ENCODE measurements at regions not wholly inside any gene's neighbourhood (a gene's known extent, or its start where the extent isn't known, plus 50 kb on each side); places are given as distances from the start of the nearest gene placed in this dataset.
A peak's percentile ranks its signal among the peaks of the same experiment; 100 is the strongest.

- TF ChIP-seq SUZ12 (IDR thresholded peaks at IDR 0.05) (no peak), L3MBTL2 (conservative IDR thresholded peaks at IDR 0.05) (no peak), ELF4 (IDR thresholded peaks at IDR 0.05) (no peak), PKNOX1 (IDR thresholded peaks at IDR 0.05) (no peak), FOXK2 (IDR thresholded peaks at IDR 0.05) (no peak), FOXM1 (IDR thresholded peaks at IDR 0.05; ENCODE audit: borderline replicate concordance) (no peak), NFRKB (IDR thresholded peaks at IDR 0.05) (no peak)
- DNase-seq (ENCODE audit: extremely low spot score): no peak
- POLR2A ChIA-PET: no interaction called here
- CTCF ChIA-PET: interaction anchor here (0.6 kb wide), 1 partner anchor 166 kb away, joined by 5 read pairs; no protein-coding TSS in a partner anchor
These were observed 289.6 kb downstream of the POM121L12 start for GRCh38 chr7:53325061-53325460.

GRCh38 chr7:53326634-53327033, 291.2 kb downstream of the POM121L12 start:
- no peak for TF ChIP-seq FOXK2 (IDR thresholded peaks at IDR 0.05)
- no peak for TF ChIP-seq FOXM1 (IDR thresholded peaks at IDR 0.05; ENCODE audit: borderline replicate concordance)
- no peak for TF ChIP-seq ZNF384 (IDR thresholded peaks at IDR 0.05)
- no peak for TF ChIP-seq L3MBTL2 (conservative IDR thresholded peaks at IDR 0.05)
- TF ChIP-seq HDGF (IDR thresholded peaks at IDR 0.05; ENCODE audit: borderline replicate concordance): no peak
- TF ChIP-seq CTBP1 (IDR thresholded peaks at IDR 0.05; ENCODE audit: borderline replicate concordance): no peak
- TF ChIP-seq NFRKB (IDR thresholded peaks at IDR 0.05): no peak
- no peak for TF ChIP-seq BHLHE40 (IDR thresholded peaks at IDR 0.05; ENCODE audit: borderline replicate concordance)
- TF ChIP-seq FOXA1 (IDR thresholded peaks at IDR 0.05): no peak
- TF ChIP-seq SUZ12 (IDR thresholded peaks at IDR 0.05): no peak
- no peak for TF ChIP-seq SP1 (IDR thresholded peaks at IDR 0.05)
- TF ChIP-seq TARDBP (IDR thresholded peaks at IDR 0.05): no peak
- no peak for TF ChIP-seq ELF4 (IDR thresholded peaks at IDR 0.05)
- no peak for TF ChIP-seq LEF1 (IDR thresholded peaks at IDR 0.05; ENCODE audit: borderline replicate concordance)
- TF ChIP-seq ARNT (IDR thresholded peaks at IDR 0.05): no peak
- TF ChIP-seq PKNOX1 (IDR thresholded peaks at IDR 0.05): no peak
- ChIA-PET POLR2A (no interaction called here), CTCF (interaction anchor here (0.7 kb wide), 1 partner anchor 391 kb away, joined by 3 read pairs; no protein-coding TSS in a partner anchor)
- no peak for DNase-seq (ENCODE audit: extremely low spot score)

- no peak for DNase-seq (ENCODE audit: extremely low spot score)
- TF ChIP-seq ELF4 (IDR thresholded peaks at IDR 0.05): no peak
- no peak for TF ChIP-seq ZNF384 (IDR thresholded peaks at IDR 0.05)
- TF ChIP-seq ARNT (IDR thresholded peaks at IDR 0.05): no peak
- TF ChIP-seq SP1 (IDR thresholded peaks at IDR 0.05): no peak
- no peak for TF ChIP-seq LEF1 (IDR thresholded peaks at IDR 0.05; ENCODE audit: borderline replicate concordance)
- ChIA-PET CTCF (no interaction called here), POLR2A (no interaction called here)
These were observed 300.8 kb downstream of the POM121L12 start for GRCh38 chr7:53336105-53336668.

- ChIA-PET CTCF (no interaction called here), POLR2A (no interaction called here)
- no peak for DNase-seq (ENCODE audit: extremely low spot score)
- TF ChIP-seq L3MBTL2 (conservative IDR thresholded peaks at IDR 0.05) (no peak), PKNOX1 (IDR thresholded peaks at IDR 0.05) (no peak), SP1 (IDR thresholded peaks at IDR 0.05) (no peak), FOXK2 (IDR thresholded peaks at IDR 0.05) (no peak), SUZ12 (IDR thresholded peaks at IDR 0.05) (no peak), NFRKB (IDR thresholded peaks at IDR 0.05) (no peak), CTBP1 (IDR thresholded peaks at IDR 0.05; ENCODE audit: borderline replicate concordance) (no peak), HDGF (IDR thresholded peaks at IDR 0.05; ENCODE audit: borderline replicate concordance) (no peak), ARNT (IDR thresholded peaks at IDR 0.05) (no peak), TARDBP (IDR thresholded peaks at IDR 0.05) (no peak), ZNF384 (IDR thresholded peaks at IDR 0.05) (no peak), ELF4 (IDR thresholded peaks at IDR 0.05) (no peak), LEF1 (IDR thresholded peaks at IDR 0.05; ENCODE audit: borderline replicate concordance) (no peak), FOXM1 (IDR thresholded peaks at IDR 0.05; ENCODE audit: borderline replicate concordance) (no peak), BHLHE40 (IDR thresholded peaks at IDR 0.05; ENCODE audit: borderline replicate concordance) (no peak), FOXA1 (IDR thresholded peaks at IDR 0.05) (no peak)
These were observed 304.8 kb downstream of the POM121L12 start for GRCh38 chr7:53340220-53340619.

- peak; percentile 14 for DNase-seq (ENCODE audit: extremely low spot score)
- POLR2A ChIA-PET: no interaction called here
- CTCF ChIA-PET: no interaction called here
- TF ChIP-seq FOXK2 (IDR thresholded peaks at IDR 0.05): no peak
- no peak for TF ChIP-seq TARDBP (IDR thresholded peaks at IDR 0.05)
- TF ChIP-seq HDGF (IDR thresholded peaks at IDR 0.05; ENCODE audit: borderline replicate concordance): no peak
- TF ChIP-seq ELF4 (IDR thresholded peaks at IDR 0.05): no peak
- no peak for TF ChIP-seq L3MBTL2 (conservative IDR thresholded peaks at IDR 0.05)
- TF ChIP-seq SUZ12 (IDR thresholded peaks at IDR 0.05): no peak
- no peak for TF ChIP-seq LEF1 (IDR thresholded peaks at IDR 0.05; ENCODE audit: borderline replicate concordance)
- no peak for TF ChIP-seq NFRKB (IDR thresholded peaks at IDR 0.05)
- TF ChIP-seq SP1 (IDR thresholded peaks at IDR 0.05): no peak
- no peak for TF ChIP-seq CTBP1 (IDR thresholded peaks at IDR 0.05; ENCODE audit: borderline replicate concordance)
- no peak for TF ChIP-seq FOXM1 (IDR thresholded peaks at IDR 0.05; ENCODE audit: borderline replicate concordance)
- no peak for TF ChIP-seq ARNT (IDR thresholded peaks at IDR 0.05)
- no peak for TF ChIP-seq PKNOX1 (IDR thresholded peaks at IDR 0.05)
- no peak for TF ChIP-seq FOXA1 (IDR thresholded peaks at IDR 0.05)
- no peak for TF ChIP-seq BHLHE40 (IDR thresholded peaks at IDR 0.05; ENCODE audit: borderline replicate concordance)
- no peak for TF ChIP-seq ZNF384 (IDR thresholded peaks at IDR 0.05)
These were observed 314.8 kb downstream of the POM121L12 start for GRCh38 chr7:53350241-53350640.
